ENCODE measurements at regions not wholly inside any gene's neighbourhood (a gene's known extent, or its start where the extent isn't known, plus 50 kb on each side); places are given as distances from the start of the nearest gene placed in this dataset.

- TF ChIP-seq, protein P1, sequence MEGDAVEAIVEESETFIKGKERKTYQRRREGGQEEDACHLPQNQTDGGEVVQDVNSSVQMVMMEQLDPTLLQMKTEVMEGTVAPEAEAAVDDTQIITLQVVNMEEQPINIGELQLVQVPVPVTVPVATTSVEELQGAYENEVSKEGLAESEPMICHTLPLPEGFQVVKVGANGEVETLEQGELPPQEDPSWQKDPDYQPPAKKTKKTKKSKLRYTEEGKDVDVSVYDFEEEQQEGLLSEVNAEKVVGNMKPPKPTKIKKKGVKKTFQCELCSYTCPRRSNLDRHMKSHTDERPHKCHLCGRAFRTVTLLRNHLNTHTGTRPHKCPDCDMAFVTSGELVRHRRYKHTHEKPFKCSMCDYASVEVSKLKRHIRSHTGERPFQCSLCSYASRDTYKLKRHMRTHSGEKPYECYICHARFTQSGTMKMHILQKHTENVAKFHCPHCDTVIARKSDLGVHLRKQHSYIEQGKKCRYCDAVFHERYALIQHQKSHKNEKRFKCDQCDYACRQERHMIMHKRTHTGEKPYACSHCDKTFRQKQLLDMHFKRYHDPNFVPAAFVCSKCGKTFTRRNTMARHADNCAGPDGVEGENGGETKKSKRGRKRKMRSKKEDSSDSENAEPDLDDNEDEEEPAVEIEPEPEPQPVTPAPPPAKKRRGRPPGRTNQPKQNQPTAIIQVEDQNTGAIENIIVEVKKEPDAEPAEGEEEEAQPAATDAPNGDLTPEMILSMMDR (IDR thresholded peaks at IDR 0.05; ENCODE audit: insufficient read depth, low read length, severe bottlenecking): no peak
- no peak overlapping the region for H3K4me3 ChIP-seq (ENCODE audit: low read depth, low read length)
Measured at GRCh38 chr4:162878096-162878495, 288.6 kb downstream of the NAF1 start.

GRCh38 chr4:162874748-162875147 lies 291.9 kb downstream of the NAF1 start:
- no peak for FAIRE-seq
- no peaks in the 10 kb centered on the region for H3K27me3 ChIP-seq (ENCODE audit: control insufficient read depth, insufficient read depth, low read length)
- H3K36me3 ChIP-seq (ENCODE audit: control insufficient read depth, insufficient read depth, low read length): no peaks in the 10 kb centered on the region
- TF ChIP-seq, protein P1 (IDR thresholded peaks at IDR 0.05; ENCODE audit: insufficient read depth, low read length, severe bottlenecking): no peak
- H3K4me3 ChIP-seq (ENCODE audit: low read depth, low read length): no peak overlapping the region
- DNase-seq (ENCODE audit: low read depth): no peak

More at GRCh38 chr4:162878096-162878495, 288.6 kb downstream of the NAF1 start:
- DNase-seq (ENCODE audit: low read depth): no peak
- no peak for FAIRE-seq
- no peaks in the 10 kb centered on the region for H3K27me3 ChIP-seq (ENCODE audit: control insufficient read depth, insufficient read depth, low read length)
- H3K36me3 ChIP-seq (ENCODE audit: control insufficient read depth, insufficient read depth, low read length): no peaks in the 10 kb centered on the region

DNA sequence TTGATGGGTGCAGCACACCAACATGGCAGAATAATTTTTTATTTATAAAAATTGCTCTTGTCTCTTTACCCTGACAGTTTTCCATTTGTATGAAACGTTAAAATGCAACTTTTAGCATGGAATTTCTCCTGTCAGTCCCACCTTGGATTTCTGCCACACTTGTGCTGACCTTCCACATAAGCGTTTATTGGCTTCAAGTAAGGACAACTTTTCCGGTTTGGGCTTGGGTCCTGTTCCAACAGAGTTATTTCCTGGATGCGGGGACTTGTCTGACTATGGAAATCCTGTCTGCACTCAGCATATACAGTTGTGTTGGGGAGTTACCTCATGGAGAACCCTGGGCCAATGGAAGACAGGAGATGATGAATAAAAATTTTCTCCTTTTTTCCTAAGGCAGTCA lies 294.7 kb downstream of the NAF1 start:
- Histone ChIP-seq H3K4me3 (ENCODE audit: low read depth, low read length) (no peak overlapping the region), H3K36me3 (ENCODE audit: control insufficient read depth, insufficient read depth, low read length) (no peaks in the 10 kb centered on the region), H3K27me3 (ENCODE audit: control insufficient read depth, insufficient read depth, low read length) (no peaks in the 10 kb centered on the region)
- no peak for DNase-seq (ENCODE audit: low read depth)
- FAIRE-seq: no peak
- TF ChIP-seq, protein P1 (IDR thresholded peaks at IDR 0.05; ENCODE audit: insufficient read depth, low read length, severe bottlenecking): no peak

- DNase-seq (ENCODE audit: low read depth) (no peak), FAIRE-seq (no peak)
- Histone ChIP-seq H3K4me3 (ENCODE audit: low read depth, low read length) (no peak overlapping the region), H3K27me3 (ENCODE audit: control insufficient read depth, insufficient read depth, low read length) (no peaks in the 10 kb centered on the region), H3K36me3 (ENCODE audit: control insufficient read depth, insufficient read depth, low read length) (no peaks in the 10 kb centered on the region)
- TF ChIP-seq, protein P1 (IDR thresholded peaks at IDR 0.05; ENCODE audit: insufficient read depth, low read length, severe bottlenecking): no peak
Measured at GRCh38 chr4:162869157-162869556, 297.5 kb downstream of the NAF1 start.

DNA sequence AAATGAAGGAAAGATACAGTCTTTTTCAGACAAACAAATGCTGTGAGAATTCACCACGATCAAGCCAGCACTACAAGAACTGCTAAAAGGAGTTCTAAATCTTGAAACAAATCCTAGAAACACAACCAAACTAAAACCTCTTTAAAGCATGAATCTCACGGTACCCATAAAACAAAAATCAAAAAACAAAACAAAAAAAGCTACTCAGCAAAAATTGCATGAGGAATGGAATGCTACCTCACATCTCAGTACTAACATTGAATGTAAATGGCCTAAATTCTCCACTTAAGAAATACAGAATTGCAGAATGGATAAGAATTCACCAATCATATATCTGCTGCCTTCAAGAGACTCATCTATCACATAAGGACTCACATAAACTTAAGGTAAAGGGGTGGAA lies 300.1 kb downstream of the NAF1 start:
- TF ChIP-seq, protein P1 (IDR thresholded peaks at IDR 0.05; ENCODE audit: insufficient read depth, low read length, severe bottlenecking): no peak

DNA sequence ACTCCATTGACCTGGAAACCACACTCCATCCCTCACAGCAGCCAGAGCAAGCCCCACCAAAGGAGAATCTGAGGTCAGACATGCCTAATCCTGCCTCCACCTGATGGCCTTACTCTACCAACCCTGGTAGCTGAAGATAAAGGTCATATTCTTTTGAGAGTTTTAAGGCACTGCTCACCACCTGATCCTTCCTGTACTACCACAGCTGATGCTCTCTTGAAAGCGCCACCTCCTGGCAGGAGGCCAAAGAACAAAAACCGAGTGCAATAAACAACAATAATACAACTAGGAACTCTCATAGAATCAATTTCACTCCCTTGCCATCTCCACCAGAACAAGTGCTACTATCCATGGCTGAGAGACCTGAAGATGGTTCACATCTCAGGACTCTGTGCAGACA lies 301.6 kb downstream of the NAF1 start:
- TF ChIP-seq, protein P1 (IDR thresholded peaks at IDR 0.05; ENCODE audit: insufficient read depth, low read length, severe bottlenecking): no peak
- no peaks in the 10 kb centered on the region for H3K27me3 ChIP-seq (ENCODE audit: control insufficient read depth, insufficient read depth, low read length)
- no peak for DNase-seq (ENCODE audit: low read depth)
- FAIRE-seq: no peak
- H3K36me3 ChIP-seq (ENCODE audit: control insufficient read depth, insufficient read depth, low read length): no peaks in the 10 kb centered on the region
- no peak overlapping the region for H3K4me3 ChIP-seq (ENCODE audit: low read depth, low read length)

More for the DNA sequence above, 300.1 kb downstream of the NAF1 start:
- DNase-seq (ENCODE audit: low read depth) (no peak), FAIRE-seq (no peak)
- H3K36me3 ChIP-seq (ENCODE audit: control insufficient read depth, insufficient read depth, low read length): no peaks in the 10 kb centered on the region
- H3K27me3 ChIP-seq (ENCODE audit: control insufficient read depth, insufficient read depth, low read length): no peaks in the 10 kb centered on the region
- no peak overlapping the region for H3K4me3 ChIP-seq (ENCODE audit: low read depth, low read length)

Data from bronchial epithelial cell (primary cell).